Hepatocyte (in vitro differentiated cells): ENCODE measurements at regions not wholly inside any gene's neighbourhood (a gene's known extent, or its start where the extent isn't known, plus 50 kb on each side); places are given as distances from the start of the nearest gene placed in this dataset.

Source experiments
- CTCF ChIP-seq: fragments of 200-600 bp; sonication (generic); IDR thresholded peaks from 2 replicates; pipeline ENCODE4 v1.5.1; 2016; ENCODE audit warnings: antibody characterized with exemption, mild to moderate bottlenecking; ENCODE audit not compliant: poor library complexity
- EZH2 ChIP-seq: fragments of 200-600 bp; sonication (generic); IDR thresholded peaks from 2 replicates; pipeline ENCODE4 v1.6.1; 2016; ENCODE audit warnings: antibody characterized with exemption, mild to moderate bottlenecking, borderline replicate concordance
- EZH2phosphoT487 ChIP-seq: fragments of 200-600 bp; sonication (generic); IDR thresholded peaks from one replicate; pipeline ENCODE4 v1.6.1; 2018; ENCODE audit warnings: antibody characterized with exemption, mild to moderate bottlenecking, low read depth, moderate library complexity; ENCODE audit not compliant: unreplicated experiment, severe bottlenecking

DNA sequence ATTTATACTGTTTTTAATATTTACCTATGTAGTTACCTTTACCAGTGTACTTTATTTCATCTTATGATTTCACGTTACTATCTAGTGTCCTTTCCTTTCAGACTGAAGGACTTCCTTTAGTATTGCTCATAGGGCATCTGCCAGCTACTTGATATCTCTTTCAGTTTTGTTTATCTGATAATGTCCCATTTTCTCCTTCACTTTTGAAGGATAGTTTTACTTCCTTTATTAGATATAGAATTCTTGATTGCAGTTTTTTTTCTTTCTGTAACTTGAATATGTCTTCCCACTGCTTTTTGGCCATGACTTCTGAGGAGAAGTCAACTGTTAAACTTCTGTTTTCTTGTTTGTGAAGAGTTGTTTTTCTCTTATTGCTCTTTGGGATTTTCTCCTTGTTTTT is 69.4 kb upstream of the MAGED1 start:
- TF ChIP-seq CTCF (no peak), EZH2 (no peak), EZH2phosphoT487 (no peak)
